Lung (tissue), 11 donors: ENCODE measurements at regions not wholly inside any gene's neighbourhood (a gene's known extent, or its start where the extent isn't known, plus 50 kb on each side); places are given as distances from the start of the nearest gene placed in this dataset.

ENCODE experiments used
- ATAC-seq: fragments of 200-7000 bp; cut with Tn5 transposase; one replicate; pipeline ENCODE4 v1.9.1; 2020; ENCODE audit warnings: moderate number of reproducible peaks; ENCODE audit not compliant: insufficient read depth, low FRiP score
- DNase-seq, 3 donors: peaks; one replicate each; pipeline ENCODE4 v3.0.0-alpha.2; 2013 to 2017
- H3K27ac ChIP-seq, 2 donors: one replicate each; pipeline ENCODE4 v1.5.1; 2013; ENCODE audit warnings: mild to moderate bottlenecking in 2 of 2, moderate library complexity in 2 of 2, control low read depth in 1 of 2, inconsistent platforms in 1 of 2, low read depth in 1 of 2, low read length in 1 of 2
- H3K27me3 ChIP-seq, 3 donors: one replicate each; pipeline ENCODE4 v1.5.1; 2013; ENCODE audit warnings: low read length in 2 of 3; ENCODE audit not compliant: control insufficient read depth in 3 of 3, insufficient read depth in 3 of 3
- H3K36me3 ChIP-seq, 4 donors: one replicate each; pipeline ENCODE4 v1.5.1; 2013; ENCODE audit warnings: low read length in 4 of 4, mild to moderate bottlenecking in 1 of 4, moderate library complexity in 1 of 4; ENCODE audit not compliant: control insufficient read depth in 4 of 4, insufficient read depth in 4 of 4
- H3K4me1 ChIP-seq, 5 donors: one replicate each; pipeline ENCODE4 v1.5.1; 2013; ENCODE audit warnings: low read length in 5 of 5, mild to moderate bottlenecking in 2 of 5, moderate library complexity in 1 of 5; ENCODE audit not compliant: control insufficient read depth in 5 of 5, insufficient read depth in 5 of 5
- H3K4me3 ChIP-seq: one replicate; pipeline ENCODE4 v1.5.1; 2013; ENCODE audit warnings: mild to moderate bottlenecking, control low read depth, moderate library complexity
- H3K9ac ChIP-seq, 2 donors: one replicate each; pipeline ENCODE4 v1.5.1; 2013; ENCODE audit warnings: low read length in 2 of 2, control low read depth in 1 of 2; ENCODE audit not compliant: insufficient read depth in 1 of 2
- H3K9me3 ChIP-seq, 4 donors: one replicate each; pipeline ENCODE4 v1.5.1; 2013; ENCODE audit warnings: low read length in 3 of 4, mild to moderate bottlenecking in 1 of 4, moderate library complexity in 1 of 4; ENCODE audit not compliant: control insufficient read depth in 4 of 4, insufficient read depth in 3 of 4
- CTCF ChIP-seq: IDR thresholded peaks from 2 replicates; pipeline ENCODE4 v1.5.1; 2012; ENCODE audit warnings: mild to moderate bottlenecking; ENCODE audit errors: control extremely low read depth, extremely low read depth
- WGBS, 2 donors: extraction: QIAGEN DNeasy Blood & Tissue Kit; methylation state at CpG; one replicate each; pipeline ENCODE4 v1.1.7; 2013; 5-methylcytosine and 5-hydroxymethylcytosine counted together
- donor health status: control.
- donor health status: control.
- donor health status: Bipolar disorder and iron deficiency.
- donor health status: healthy.
- donor health status: DM: yes; HTN: yes; CAD: no.

DNA sequence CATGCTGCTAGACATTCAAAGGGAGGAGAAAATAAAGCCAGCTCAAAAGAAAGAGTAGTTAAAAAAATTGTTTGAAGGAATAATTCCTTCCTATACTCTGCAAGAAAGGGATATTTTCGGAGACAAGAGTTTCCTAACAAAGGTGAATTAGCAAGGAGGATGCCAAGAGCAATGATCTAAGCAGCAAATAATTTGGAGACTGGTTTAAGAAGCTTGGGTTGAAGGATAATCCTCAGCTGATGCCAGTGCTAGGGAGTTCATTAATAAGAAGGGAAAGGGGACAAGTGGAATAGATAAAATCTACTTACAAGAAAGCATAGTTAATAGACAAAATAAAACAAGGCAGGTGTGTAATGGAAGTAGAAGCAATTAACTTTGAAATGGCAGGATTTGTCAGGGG lies 372.3 kb downstream of the NDFIP2 start:
- ATAC-seq: no peak
- no peak for DNase-seq
- Histone ChIP-seq H3K4me3 (no peak overlapping the region), H3K9me3 (peaks cover 0 to 1% (median 0%) of the 10 kb centered on the region in 4 donors), H3K27ac (no peak overlapping the region), H3K9ac (no peak overlapping the region), H3K27me3 (no peaks in the 10 kb centered on the region), H3K4me1 (no peaks in the 10 kb centered on the region), H3K36me3 (no peaks in the 10 kb centered on the region)
- WGBS, 2 donors: 33 to 61% methylated on average over 1 of the region's 1 CpG
- no peak for TF ChIP-seq CTCF

DNA sequence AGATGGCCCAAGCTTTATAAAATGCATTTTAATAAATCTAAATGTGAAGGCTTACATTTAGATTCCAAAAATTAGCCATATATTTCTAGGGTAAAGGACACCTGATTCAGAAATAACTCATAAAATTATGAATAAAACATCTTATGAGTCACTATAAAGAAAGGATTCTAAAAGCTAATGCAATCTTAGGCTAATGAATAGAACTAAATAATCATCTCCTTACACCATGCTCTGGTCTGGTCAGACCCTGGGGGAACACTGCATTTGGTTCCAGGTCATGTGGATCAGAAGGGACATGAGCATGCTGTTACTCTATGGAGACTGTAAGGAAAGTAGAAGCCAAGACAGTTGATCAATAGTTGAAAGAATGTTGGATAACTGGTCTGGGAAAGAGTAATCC lies 370.4 kb downstream of the NDFIP2 start:
- no peak for DNase-seq
- no peak for ATAC-seq
- Histone ChIP-seq H3K9ac (no peak overlapping the region), H3K4me3 (no peak overlapping the region), H3K4me1 (no peaks in the 10 kb centered on the region), H3K9me3 (no peaks in the 10 kb centered on the region), H3K27me3 (no peaks in the 10 kb centered on the region), H3K27ac (no peak overlapping the region), H3K36me3 (no peaks in the 10 kb centered on the region)
- TF ChIP-seq CTCF: no peak

DNA sequence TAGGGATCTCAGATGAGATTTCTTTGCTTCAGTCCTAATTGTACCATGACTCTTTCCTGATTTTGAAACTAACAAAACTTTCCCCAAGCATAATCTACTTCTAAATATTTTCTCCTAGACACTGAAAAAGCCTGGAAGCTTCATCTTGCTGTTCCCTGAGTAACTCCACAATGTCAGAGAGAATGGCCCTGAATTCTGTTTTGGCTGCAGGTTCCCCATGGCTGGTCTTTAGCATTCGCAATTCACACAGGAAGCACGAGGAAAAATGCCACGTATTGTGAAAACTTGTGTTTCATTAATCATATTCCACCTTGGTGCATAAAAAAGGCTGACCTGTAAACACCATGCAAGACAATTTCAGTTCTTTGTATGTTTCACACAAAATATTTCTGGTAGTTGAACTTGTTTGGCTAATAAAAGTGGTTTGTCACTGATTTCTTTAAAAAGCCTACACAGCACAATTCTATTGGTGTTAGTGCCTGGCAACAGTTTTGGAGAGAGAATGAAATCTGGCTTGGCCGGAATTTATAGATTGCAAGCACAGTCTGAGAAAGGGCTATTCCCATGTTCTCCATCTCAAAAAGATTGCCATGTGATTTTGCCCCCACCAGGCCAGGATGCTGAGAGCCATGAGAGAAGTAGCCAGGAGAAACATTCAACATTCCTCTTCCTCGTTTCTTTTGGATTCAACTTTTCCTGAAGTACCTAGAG lies 367.1 kb downstream of the NDFIP2 start:
- 51 to 59% methylated on average over 5 of the region's 5 CpGs for whole genome bisulfite sequencing, 2 donors
- no peaks in the 10 kb centered on the region for H3K36me3 ChIP-seq
- no peak for ATAC-seq
- H3K4me3 ChIP-seq: no peak overlapping the region
- no peak for TF ChIP-seq CTCF
- no peaks in the 10 kb centered on the region for H3K27me3 ChIP-seq
- H3K9ac ChIP-seq: no peak overlapping the region
- no peak overlapping the region for H3K27ac ChIP-seq
- no peaks in the 10 kb centered on the region for H3K9me3 ChIP-seq
- H3K4me1 ChIP-seq: no peaks in the 10 kb centered on the region
- peak in 1 of 3 donors; percentile 24 for DNase-seq

DNA sequence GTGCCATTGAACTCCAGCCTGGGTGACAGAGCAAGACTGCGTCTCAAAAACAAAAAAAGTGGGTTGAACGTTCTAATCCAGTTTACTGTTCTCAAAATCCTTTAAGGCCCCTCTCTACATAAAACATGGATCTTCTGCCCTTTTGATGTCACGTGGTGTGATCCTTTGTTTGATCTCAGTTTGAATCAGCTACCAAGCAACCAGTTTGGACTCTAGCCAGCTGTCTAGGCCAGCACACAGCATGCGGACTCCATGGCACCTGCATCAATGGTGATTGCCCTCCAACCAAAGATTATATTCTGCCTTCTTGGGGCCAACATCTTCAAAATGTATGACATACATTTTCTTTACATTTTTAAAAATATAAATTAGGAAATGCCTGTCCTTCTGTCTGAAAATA lies 365.4 kb downstream of the NDFIP2 start:
- Histone ChIP-seq H3K9me3 (no peaks in the 10 kb centered on the region), H3K4me3 (no peak overlapping the region), H3K27ac (no peak overlapping the region), H3K4me1 (no peaks in the 10 kb centered on the region), H3K27me3 (no peaks in the 10 kb centered on the region), H3K9ac (no peak overlapping the region), H3K36me3 (no peaks in the 10 kb centered on the region)
- no peak for DNase-seq
- ATAC-seq: no peak
- TF ChIP-seq CTCF: no peak
- 79 to 81% methylated on average over 4 of the region's 4 CpGs for WGBS, 2 donors
